Thyroid gland (tissue), 4 donors: ENCODE measurements at regions not wholly inside any gene's neighbourhood (a gene's known extent, or its start where the extent isn't known, plus 50 kb on each side); places are given as distances from the start of the nearest gene placed in this dataset.

Experiments used
- CTCF ChIP-seq, 6 experiments: fragments of 200-600 bp in 3 of 6; fragments of 450-650 bp in 3 of 6; sonication (generic) in 3 of 6; IDR thresholded peaks; one replicate each; pipeline ENCODE4 v1.5.1; 2016 to 2019; ENCODE audit warnings: antibody characterized with exemption in 6 of 6, mild to moderate bottlenecking in 2 of 6, inconsistent platforms in 1 of 6, moderate library complexity in 1 of 6
- POLR2A ChIP-seq, 2 donors: fragments of 450-650 bp; IDR thresholded peaks; one replicate each; pipeline ENCODE4 v1.6.1; 2017; ENCODE audit warnings: antibody characterized with exemption in 2 of 2, mild to moderate bottlenecking in 2 of 2, moderate library complexity in 1 of 2

GRCh38 chr22:17303441-17303839, 65.8 kb upstream of the CECR2 start:
- no peak for TF ChIP-seq CTCF (IDR thresholded peaks at IDR 0.05)
- TF ChIP-seq POLR2A (IDR thresholded peaks at IDR 0.05) = no peak
